ENCODE measurements at regions not wholly inside any gene's neighbourhood (a gene's known extent, or its start where the extent isn't known, plus 50 kb on each side); places are given as distances from the start of the nearest gene placed in this dataset.

- Histone ChIP-seq H3K4me2 (ENCODE audit: insufficient read depth, low read length) (no peak overlapping the region), H4K20me1 (replicated peaks; ENCODE audit: control insufficient read depth, extremely low read depth, insufficient read depth, low read length) (no peaks in the 10 kb centered on the region), H3K27ac (ENCODE audit: insufficient read depth, low read depth, low read length) (no peak overlapping the region), H3K9me3 (replicated peaks; ENCODE audit: control insufficient read depth, insufficient read depth, low read length) (no peaks in the 10 kb centered on the region), H3K79me2 (ENCODE audit: control insufficient read depth, insufficient read depth, low read length) (no peaks in the 10 kb centered on the region), H2AFZ (ENCODE audit: low read depth, low read length) (no peak overlapping the region), H3K36me3 (ENCODE audit: control insufficient read depth in 2 of 2, extremely low read depth in 1 of 2, insufficient read depth in 2 of 2, low read length in 2 of 2) (no peaks in the 10 kb centered on the region), H3K4me3 (replicated peaks in 1 of 3; ENCODE audit: insufficient read depth in 1 of 3, low read depth in 1 of 3, low read length in 3 of 3) (no peak overlapping the region), H3K9ac (replicated peaks; ENCODE audit: extremely low read depth, insufficient read depth, low read length) (no peak overlapping the region), H3K27me3 (ENCODE audit: control insufficient read depth in 2 of 2, insufficient read depth in 2 of 2, low read length in 2 of 2) (no peaks in the 10 kb centered on the region), H3K9me1 (replicated peaks; ENCODE audit: control insufficient read depth, extremely low read depth, insufficient read depth, low read length) (no peaks in the 10 kb centered on the region), H3K4me1 (ENCODE audit: control insufficient read depth, extremely low read depth, insufficient read depth, low read length) (no peaks in the 10 kb centered on the region)
- POLR2A ChIA-PET, result no interaction called here
- CTCF ChIA-PET, result no interaction called here
- intact Hi-C loops (cut with micrococcal nuclease) (no loop called here), dilution Hi-C loops (cut with MboI; ENCODE audit: extremely low pct_ligation_motif_present, low sequenced_read_pairs) (no loop called here)
- no peak for FAIRE-seq
- no peak for DNase-seq (ENCODE audit: low read depth, low spot score)
- no peak for TF ChIP-seq FOS (IDR thresholded peaks at IDR 0.05; ENCODE audit: borderline replicate concordance, insufficient read depth, low read length)
- no peak for TF ChIP-seq POLR2A (IDR thresholded peaks at IDR 0.05; ENCODE audit: low read depth, low read length)
- no peak for TF ChIP-seq EZH2 (IDR thresholded peaks at IDR 0.05; ENCODE audit: borderline replicate concordance, low read depth, low read length, severe bottlenecking)
- TF ChIP-seq GATA2 (IDR thresholded peaks at IDR 0.05; ENCODE audit: insufficient read depth, insufficient read length, low read depth, low read length), result no peak
- no peak for TF ChIP-seq MYC (IDR thresholded peaks at IDR 0.05; ENCODE audit: low read depth, low read length)
- TF ChIP-seq MAX (IDR thresholded peaks at IDR 0.05; ENCODE audit: insufficient read depth, insufficient read length), result no peak
- no peak for TF ChIP-seq JUN (IDR thresholded peaks at IDR 0.05; ENCODE audit: borderline replicate concordance, insufficient read depth, insufficient read length, low read depth)
- no peak for TF ChIP-seq CTCF (IDR thresholded peaks at IDR 0.05; ENCODE audit: extremely low read depth in 1 of 2, insufficient read depth in 1 of 2, low read depth in 1 of 2, low read length in 2 of 2)
- no peak for TF ChIP-seq POLR2AphosphoS5 (IDR thresholded peaks at IDR 0.05; ENCODE audit: insufficient read depth, low read depth, low read length)
- BruUV-seq (replicated peaks), result no TSS peak
These were observed 218.4 kb downstream of the CHRM2 start for GRCh38 chr7:137086896-137087295.
